DND-41 (cell line): ENCODE measurements at regions not wholly inside any gene's neighbourhood (a gene's known extent, or its start where the extent isn't known, plus 50 kb on each side); places are given as distances from the start of the nearest gene placed in this dataset.

Source experiments
- ATAC-seq: fragments of 200-7000 bp; cut with Tn5 transposase; 3 replicates; pipeline ENCODE4 v1.9.1; 2021; ENCODE audit warnings: low read depth; ENCODE audit not compliant: insufficient read depth
- DNase-seq: peaks from one replicate; pipeline ENCODE4 v3.0.0-alpha.2; 2020
- H2AFZ ChIP-seq: 2 replicates; pipeline ENCODE4 v1.6.0; 2012; ENCODE audit warnings: low read depth, low read length
- H3K27ac ChIP-seq: 2 replicates; pipeline ENCODE4 v1.5.1; 2012; ENCODE audit warnings: low read length, inconsistent platforms
- H3K27me3 ChIP-seq: fragments of 200-600 bp; sonication (generic); 2 replicates; pipeline ENCODE4 v1.6.0; 2012; ENCODE audit warnings: low read length, mild to moderate bottlenecking, inconsistent platforms; ENCODE audit not compliant: insufficient read depth, poor library complexity
- H3K36me3 ChIP-seq: 2 replicates; pipeline ENCODE4 v1.5.1; 2012; ENCODE audit warnings: low read length, inconsistent platforms; ENCODE audit not compliant: insufficient read depth
- H3K4me1 ChIP-seq: 2 replicates; pipeline ENCODE4 v1.5.1; 2012; ENCODE audit warnings: mild to moderate bottlenecking, low read length; ENCODE audit not compliant: insufficient read depth
- H3K4me2 ChIP-seq: 2 replicates; pipeline ENCODE4 v1.6.0; 2012; ENCODE audit warnings: mild to moderate bottlenecking, moderate library complexity, low read length, inconsistent platforms; ENCODE audit not compliant: insufficient read depth
- H3K4me3 ChIP-seq, 2 experiments: fragments of 200-600 bp in 1 of 2; shearing (Covaris generic) in 1 of 2; 2 replicates each; pipeline ENCODE4 v1.5.1; 2012 to 2016; ENCODE audit warnings: inconsistent platforms in 2 of 2, low read length in 2 of 2, mild to moderate bottlenecking in 2 of 2, low read depth in 1 of 2, moderate library complexity in 1 of 2
- H3K79me2 ChIP-seq: 2 replicates; pipeline ENCODE4 v1.6.0; 2012; ENCODE audit warnings: low read length, inconsistent platforms; ENCODE audit not compliant: insufficient read depth
- H3K9ac ChIP-seq: 2 replicates; pipeline ENCODE4 v1.6.0; 2012; ENCODE audit warnings: low read depth, mild to moderate bottlenecking, inconsistent platforms, low read length, moderate library complexity
- H3K9me3 ChIP-seq: 2 replicates; pipeline ENCODE4 v1.5.1; 2012; ENCODE audit warnings: low read length, moderate library complexity, mild to moderate bottlenecking, inconsistent platforms; ENCODE audit not compliant: insufficient read depth, severe bottlenecking
- H4K20me1 ChIP-seq: 2 replicates; pipeline ENCODE4 v1.6.0; 2012; ENCODE audit warnings: low read length; ENCODE audit not compliant: insufficient read depth
- CTCF ChIP-seq: IDR thresholded peaks from 2 replicates; pipeline ENCODE4 v1.5.1; 2012; ENCODE audit warnings: borderline replicate concordance, low read length, moderate library complexity, mild to moderate bottlenecking; ENCODE audit not compliant: poor library complexity, severe bottlenecking; ENCODE audit errors: extremely low read depth
- EZH2 ChIP-seq: IDR thresholded peaks from 3 replicates; pipeline ENCODE4 v1.6.1; 2012; ENCODE audit warnings: borderline replicate concordance, low read depth, mild to moderate bottlenecking, moderate library complexity, low read length, inconsistent platforms; ENCODE audit not compliant: severe bottlenecking

- no peak for TF ChIP-seq CTCF
- no peak for TF ChIP-seq EZH2
- no peaks in the 10 kb centered on the region for H3K36me3 ChIP-seq
- no peak overlapping the region for H3K4me2 ChIP-seq
- H3K4me3 ChIP-seq: no peak overlapping the region
- H3K4me1 ChIP-seq: no peaks in the 10 kb centered on the region
- no peak for ATAC-seq
- H3K9me3 ChIP-seq: no peaks in the 10 kb centered on the region
- H3K27me3 ChIP-seq: no peaks in the 10 kb centered on the region
- no peaks in the 10 kb centered on the region for H3K79me2 ChIP-seq
- H3K9ac ChIP-seq: no peak overlapping the region
- no peak overlapping the region for H2AFZ ChIP-seq
- no peak for DNase-seq
- no peaks in the 10 kb centered on the region for H4K20me1 ChIP-seq
- H3K27ac ChIP-seq: no peak overlapping the region
These were observed 779.3 kb downstream of the INHBA start for GRCh38 chr7:40923626-40924025.

GRCh38 chr7:40922316-40922670 lies 780.6 kb downstream of the INHBA start:
- TF ChIP-seq CTCF (no peak), EZH2 (no peak)
- H3K4me2 ChIP-seq: no peak overlapping the region
- H2AFZ ChIP-seq: no peak overlapping the region
- H3K27me3 ChIP-seq: no peaks in the 10 kb centered on the region
- no peak overlapping the region for H3K9ac ChIP-seq
- ATAC-seq (no peak), DNase-seq (no peak)
- H3K36me3 ChIP-seq: no peaks in the 10 kb centered on the region
- no peaks in the 10 kb centered on the region for H3K9me3 ChIP-seq
- H3K27ac ChIP-seq: no peak overlapping the region
- no peaks in the 10 kb centered on the region for H3K79me2 ChIP-seq
- no peaks in the 10 kb centered on the region for H4K20me1 ChIP-seq
- H3K4me1 ChIP-seq: no peaks in the 10 kb centered on the region
- no peak overlapping the region for H3K4me3 ChIP-seq

GRCh38 chr7:40921589-40922315 lies 781.1 kb downstream of the INHBA start:
- ATAC-seq: no peak
- Histone ChIP-seq H3K4me2 (no peak overlapping the region), H3K27ac (no peak overlapping the region)

More at GRCh38 chr7:40921589-40922315, 781.1 kb downstream of the INHBA start:
- 0 out of 2 replicates have a peak overlapping the region, but pooled peaks have one; percentile 26 for H2AFZ ChIP-seq
- TF ChIP-seq EZH2 (no peak), CTCF (no peak)
- H3K27me3 ChIP-seq: no peaks in the 10 kb centered on the region
- no peaks in the 10 kb centered on the region for H3K79me2 ChIP-seq
- no peaks in the 10 kb centered on the region for H3K36me3 ChIP-seq
- no peaks in the 10 kb centered on the region for H3K4me1 ChIP-seq
- H3K4me3 ChIP-seq: no peak overlapping the region
- no peaks in the 10 kb centered on the region for H3K9me3 ChIP-seq
- no peaks in the 10 kb centered on the region for H4K20me1 ChIP-seq
- DNase-seq: no peak
- H3K9ac ChIP-seq: no peak overlapping the region
